ENCODE measurements at regions not wholly inside any gene's neighbourhood (a gene's known extent, or its start where the extent isn't known, plus 50 kb on each side); places are given as distances from the start of the nearest gene placed in this dataset.

DNA sequence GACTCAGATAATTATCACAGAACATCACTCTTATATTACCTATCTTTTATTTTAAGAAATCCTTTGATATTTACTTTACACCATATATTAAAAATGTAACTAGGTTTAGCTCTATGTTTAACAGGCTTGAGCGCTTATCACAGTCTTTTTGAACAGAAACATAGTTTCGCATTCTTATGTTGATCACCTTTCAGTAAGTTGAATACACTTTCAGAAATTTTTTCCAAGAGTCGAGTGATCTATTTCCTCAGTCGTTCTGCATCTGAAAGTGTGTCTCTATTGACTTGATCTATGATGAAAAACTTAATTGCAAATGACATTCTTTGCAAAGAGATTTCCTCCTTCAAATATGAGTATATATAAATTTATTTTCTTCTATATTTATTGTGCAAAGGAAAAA, 516.6 kb upstream of the KCNMB2 start:
- TF ChIP-seq, protein P1, sequence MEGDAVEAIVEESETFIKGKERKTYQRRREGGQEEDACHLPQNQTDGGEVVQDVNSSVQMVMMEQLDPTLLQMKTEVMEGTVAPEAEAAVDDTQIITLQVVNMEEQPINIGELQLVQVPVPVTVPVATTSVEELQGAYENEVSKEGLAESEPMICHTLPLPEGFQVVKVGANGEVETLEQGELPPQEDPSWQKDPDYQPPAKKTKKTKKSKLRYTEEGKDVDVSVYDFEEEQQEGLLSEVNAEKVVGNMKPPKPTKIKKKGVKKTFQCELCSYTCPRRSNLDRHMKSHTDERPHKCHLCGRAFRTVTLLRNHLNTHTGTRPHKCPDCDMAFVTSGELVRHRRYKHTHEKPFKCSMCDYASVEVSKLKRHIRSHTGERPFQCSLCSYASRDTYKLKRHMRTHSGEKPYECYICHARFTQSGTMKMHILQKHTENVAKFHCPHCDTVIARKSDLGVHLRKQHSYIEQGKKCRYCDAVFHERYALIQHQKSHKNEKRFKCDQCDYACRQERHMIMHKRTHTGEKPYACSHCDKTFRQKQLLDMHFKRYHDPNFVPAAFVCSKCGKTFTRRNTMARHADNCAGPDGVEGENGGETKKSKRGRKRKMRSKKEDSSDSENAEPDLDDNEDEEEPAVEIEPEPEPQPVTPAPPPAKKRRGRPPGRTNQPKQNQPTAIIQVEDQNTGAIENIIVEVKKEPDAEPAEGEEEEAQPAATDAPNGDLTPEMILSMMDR (conservative IDR thresholded peaks at IDR 0.05; ENCODE audit: low read length) = no peak
- no peak for TF ChIP-seq EZH2phosphoT487 (IDR thresholded peaks at IDR 0.05; ENCODE audit: borderline replicate concordance)

Data from Loucy (cell line).